Stimulated activated CD4-positive, alpha-beta T cell treated with anti-CD3 and anti-CD28 coated beads, Interleukin-15, amount 100 ng/mL, for 1 hour (primary cell): ENCODE measurements at regions not wholly inside any gene's neighbourhood (a gene's known extent, or its start where the extent isn't known, plus 50 kb on each side); places are given as distances from the start of the nearest gene placed in this dataset.

ENCODE experiments used
- DNase-seq, 2 donors: peaks; one replicate each; pipeline ENCODE4 v3.0.0-alpha.2; 2020; ENCODE audit warnings: low read depth in 1 of 2, low spot score in 1 of 2

DNA sequence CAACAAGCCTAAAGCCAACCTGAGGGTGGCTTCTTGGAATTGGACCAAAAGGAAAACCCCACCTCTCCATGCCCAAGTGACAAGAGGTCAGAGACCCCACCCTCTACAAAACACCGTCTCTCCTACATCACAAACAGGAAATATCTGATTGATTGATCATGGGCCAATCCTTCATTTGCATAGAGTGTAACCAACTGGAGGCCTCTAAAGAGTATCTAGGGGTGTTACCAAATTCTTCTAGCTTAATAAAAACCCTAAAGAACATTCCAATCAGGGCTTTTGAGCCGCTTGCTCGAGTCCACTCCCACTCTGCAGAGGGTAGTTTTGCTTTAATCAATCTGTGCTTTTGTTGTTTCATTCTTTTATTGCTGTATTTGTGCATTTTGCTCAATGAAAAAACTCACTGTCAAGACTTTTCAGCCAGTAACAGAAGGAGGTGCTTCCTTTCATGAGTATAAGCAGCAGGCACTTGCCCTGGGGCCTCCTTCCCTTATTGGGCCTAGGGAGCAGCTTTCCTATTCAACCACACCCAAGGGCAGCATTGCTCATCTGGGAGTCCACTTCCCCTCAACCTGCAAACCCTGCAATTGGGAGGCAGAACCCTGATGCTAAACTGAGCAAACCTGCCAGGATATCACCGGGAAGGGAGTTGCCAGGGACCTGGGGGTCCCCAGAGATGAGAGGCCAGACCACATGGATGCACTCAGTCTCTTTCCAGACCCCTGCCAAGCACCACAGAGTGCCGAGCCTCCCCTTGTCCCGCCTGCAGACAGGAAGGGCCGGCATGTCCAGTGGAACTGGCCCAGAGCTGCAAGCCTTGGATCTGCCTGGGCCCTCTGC lies 154.3 kb upstream of the VSTM2B start:
- no peak for DNase-seq

DNA sequence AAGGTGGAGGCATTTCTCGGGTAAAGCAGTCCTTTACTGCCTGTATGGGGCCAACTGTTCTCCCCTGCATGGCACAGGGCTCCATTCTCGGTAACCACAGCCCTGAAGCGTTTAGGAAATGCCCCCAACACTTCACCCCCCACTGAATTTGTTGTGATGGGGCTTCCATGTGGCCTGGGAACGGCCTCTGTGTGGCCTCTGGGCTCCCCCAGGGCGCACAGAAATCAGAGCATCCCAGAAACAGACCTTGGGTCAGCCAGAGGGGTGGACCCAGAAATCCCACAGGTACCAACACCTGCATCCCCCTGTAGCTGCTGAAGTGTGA lies 153.7 kb upstream of the VSTM2B start:
- no peak for DNase-seq

DNA sequence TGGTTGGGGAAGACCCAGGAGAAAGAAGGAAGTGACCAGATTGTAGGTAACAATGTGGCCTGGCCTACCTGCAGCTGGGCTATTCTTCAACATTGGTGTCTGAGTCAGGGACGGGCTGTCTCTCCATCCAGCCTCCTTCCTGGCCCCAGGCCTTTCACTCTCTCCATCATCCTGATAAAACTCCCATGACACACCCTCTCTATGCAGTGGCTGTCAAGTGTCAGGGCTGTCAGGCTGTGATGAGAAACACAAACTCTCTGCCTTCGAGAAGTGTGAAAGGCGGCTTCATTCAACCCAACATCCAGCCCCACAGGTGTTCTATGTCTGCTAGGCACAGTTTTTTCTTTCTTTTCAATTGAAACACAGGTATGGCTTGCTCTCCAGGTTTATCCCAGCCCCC lies 153.3 kb upstream of the VSTM2B start:
- DNase-seq: no peak

DNA sequence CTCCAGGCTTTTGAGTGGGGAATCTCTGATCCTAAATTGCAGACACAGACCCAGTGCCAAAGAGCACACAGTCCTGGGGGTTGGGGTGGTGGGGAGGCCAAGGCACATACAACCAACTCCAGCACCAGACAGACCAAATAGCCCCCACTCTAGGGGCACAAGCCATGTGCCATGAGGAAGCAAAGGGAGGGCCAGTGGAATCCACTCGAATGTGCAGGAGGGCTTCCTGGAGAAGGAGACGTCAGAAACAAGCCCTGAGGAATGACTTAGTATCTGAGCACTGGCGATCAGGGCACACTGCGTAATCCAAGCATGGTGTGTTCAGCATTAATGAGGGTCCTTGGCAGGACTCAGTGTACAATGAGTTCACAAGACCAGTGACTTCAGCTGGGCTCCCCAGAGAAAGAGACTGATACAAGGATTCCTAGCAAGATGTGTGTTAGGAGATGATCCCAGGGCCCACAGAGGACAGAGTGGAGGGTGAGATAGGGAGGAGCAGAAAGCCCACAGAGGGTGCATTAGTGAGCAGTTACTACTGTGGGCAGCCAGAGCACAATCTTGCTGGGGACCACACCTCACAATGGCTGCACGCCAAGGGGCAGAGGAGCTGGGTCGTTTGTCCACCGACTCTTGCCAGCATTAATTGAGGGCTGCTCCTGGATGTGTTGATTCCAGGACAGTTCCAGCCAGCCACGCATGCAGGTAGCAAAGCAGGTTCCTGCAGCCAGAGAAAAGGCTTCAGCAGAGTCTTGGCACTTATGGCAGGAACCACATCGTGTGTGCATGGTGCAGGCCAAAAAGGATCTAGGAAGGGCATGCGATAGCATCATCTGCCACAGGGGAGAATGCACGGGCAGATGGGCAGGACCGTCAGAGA lies 152.6 kb upstream of the VSTM2B start:
- DNase-seq: no peak

DNA sequence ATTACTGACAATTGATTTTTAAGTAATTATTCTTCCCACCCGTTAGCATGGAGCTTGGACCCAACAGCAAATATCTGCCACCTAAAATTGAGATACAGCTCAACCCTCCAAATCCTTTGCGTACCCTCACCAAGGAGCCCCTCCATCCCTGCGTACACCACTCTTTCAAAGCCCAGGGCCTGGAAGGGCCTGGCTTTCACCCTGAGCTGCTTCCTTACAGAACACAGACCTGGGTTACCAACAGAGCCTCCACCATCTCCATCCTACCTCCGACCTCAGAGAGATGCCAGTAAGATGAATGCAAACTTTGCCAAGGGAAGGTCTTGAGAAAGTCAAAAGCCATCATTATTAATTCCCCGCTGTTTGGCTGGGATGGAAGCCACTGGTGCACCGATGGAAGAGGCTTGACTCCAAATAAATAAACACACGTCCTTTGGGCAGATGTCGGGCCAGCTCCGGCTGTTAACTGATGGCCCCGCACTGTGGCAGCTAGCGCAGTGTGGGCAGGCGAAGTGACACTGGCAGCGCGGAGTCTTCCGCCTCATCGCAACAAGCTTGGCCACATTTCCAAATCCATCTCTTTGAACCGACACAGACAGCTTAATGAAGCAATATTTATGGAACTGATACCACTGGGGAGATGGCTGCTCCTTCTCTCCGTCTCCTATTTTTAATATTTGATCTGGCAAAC lies 150.2 kb upstream of the VSTM2B start:
- no peak for DNase-seq

DNA sequence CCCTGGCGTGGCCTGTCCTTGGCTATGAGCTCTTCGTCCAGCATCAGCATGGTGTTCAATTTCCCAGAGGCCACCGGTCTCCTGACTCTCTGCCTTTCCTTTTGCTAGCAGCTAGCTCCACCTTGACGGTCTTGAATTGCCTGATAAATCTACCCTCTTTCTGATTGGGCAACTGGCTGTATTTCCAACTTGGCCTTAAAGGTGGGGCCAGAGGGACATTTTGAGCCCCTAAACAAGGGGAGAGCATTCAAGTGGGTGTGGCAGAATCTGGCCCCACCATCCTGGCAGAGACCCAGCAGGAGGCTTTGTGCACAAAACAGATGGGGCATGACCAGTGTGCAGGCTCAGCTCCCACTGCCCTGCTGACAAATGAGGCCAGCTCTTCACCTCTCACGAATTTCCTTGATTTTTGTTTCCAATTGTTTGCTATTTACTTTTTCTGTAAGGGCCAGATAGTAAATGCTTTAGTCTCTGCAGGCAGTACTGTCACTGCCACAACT lies 148.9 kb upstream of the VSTM2B start:
- DNase-seq: no peak

DNA sequence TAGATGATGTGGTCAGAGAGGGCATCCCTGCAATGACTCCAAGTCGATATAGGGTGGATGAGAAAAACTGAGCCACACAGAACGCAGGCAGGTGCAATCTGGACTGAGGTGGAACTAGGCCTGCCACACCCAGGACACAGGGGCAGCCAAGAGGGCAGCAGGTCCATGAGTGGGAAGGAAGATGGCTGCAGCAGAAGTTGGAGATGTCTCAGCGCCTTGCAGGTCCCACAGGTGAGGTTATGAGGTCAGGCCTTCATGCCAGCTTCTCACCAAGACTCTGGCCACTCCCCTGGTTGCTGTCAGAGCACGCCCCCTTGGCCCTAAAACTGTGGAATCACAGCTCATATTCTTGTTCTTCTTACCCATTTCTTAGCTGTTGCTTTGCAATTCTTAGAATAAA lies 147.7 kb upstream of the VSTM2B start:
- no peak for DNase-seq

DNA sequence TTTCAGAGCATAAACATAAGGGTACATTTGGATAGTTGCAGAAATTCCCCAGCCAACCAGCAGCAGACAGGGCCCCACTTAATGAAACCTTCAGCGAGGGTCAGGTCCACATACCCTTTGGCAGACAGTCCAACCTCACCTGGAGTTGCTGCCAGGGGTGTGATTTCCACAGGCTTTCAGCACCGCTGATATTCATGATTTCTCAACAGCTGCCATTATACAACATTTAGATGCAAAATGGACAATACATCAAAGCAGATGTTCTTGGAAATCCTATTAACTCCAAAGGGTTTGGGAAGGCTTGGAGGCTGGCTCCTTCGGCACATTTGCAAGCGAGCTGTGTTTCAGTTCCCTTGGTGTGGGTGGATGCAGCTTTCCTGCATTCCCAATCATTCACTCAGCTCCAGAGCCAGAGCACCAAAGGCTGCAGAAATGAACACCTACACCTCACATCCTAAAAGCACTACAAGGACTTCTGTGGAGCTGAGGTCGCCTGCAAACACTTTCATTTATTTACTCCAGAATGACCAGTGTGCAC lies 147.2 kb upstream of the VSTM2B start:
- no peak for DNase-seq

DNA sequence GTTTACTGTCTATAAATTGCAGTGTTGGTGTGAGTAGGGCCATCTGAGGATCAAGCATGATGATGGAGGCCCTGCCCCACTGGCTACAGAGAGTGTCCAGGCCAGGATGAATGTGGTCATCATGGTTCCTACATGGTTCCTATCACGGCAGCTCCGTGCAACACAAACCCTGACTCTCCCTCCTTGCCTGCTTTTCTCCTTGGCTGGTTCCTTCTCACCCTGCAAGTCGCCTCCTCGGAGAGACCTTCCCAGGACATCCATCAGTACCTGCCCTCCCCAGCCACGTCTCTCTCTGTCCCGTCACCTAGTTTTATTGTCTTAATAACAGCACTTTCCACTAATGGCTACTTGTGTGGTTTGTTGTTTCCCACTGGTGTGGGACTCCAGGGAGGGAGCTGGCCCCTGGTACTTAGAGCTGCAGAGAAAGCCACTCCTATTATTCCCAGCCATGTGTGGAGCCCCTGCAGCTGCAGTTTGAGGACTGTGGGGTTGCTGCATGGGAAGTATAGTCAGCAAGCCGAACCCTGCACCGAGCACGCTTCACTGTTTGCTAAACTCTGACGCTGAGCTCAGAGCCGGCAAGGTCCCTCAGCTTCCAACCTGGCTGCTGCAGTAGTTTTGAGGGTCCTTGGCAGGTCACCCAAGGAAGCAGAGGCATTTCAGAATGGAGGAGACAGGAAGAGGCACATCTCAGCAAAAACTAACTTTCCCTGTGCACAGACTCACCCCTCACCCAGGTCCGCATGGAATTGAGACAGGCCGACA lies 146.4 kb upstream of the VSTM2B start:
- no peak for DNase-seq

DNA sequence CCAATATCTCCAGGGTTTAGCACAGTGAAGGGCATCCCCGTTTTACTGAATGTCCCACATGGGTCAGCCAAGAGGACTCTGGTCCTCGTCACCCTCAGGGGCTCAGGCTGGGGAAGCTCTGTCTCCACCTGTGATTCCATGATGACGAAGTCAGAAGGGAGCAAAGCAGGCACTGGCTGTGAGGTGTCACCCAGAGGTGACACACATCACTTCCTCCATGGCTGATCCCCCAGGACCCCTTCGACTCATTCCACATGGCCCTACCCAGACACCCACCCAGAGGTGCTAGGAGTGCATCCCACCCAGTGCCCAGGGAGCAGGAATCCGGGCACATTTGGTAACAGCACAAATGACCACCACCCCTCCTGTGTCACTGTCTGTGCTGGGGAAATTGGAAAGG lies 145.2 kb upstream of the VSTM2B start:
- no peak for DNase-seq

DNA sequence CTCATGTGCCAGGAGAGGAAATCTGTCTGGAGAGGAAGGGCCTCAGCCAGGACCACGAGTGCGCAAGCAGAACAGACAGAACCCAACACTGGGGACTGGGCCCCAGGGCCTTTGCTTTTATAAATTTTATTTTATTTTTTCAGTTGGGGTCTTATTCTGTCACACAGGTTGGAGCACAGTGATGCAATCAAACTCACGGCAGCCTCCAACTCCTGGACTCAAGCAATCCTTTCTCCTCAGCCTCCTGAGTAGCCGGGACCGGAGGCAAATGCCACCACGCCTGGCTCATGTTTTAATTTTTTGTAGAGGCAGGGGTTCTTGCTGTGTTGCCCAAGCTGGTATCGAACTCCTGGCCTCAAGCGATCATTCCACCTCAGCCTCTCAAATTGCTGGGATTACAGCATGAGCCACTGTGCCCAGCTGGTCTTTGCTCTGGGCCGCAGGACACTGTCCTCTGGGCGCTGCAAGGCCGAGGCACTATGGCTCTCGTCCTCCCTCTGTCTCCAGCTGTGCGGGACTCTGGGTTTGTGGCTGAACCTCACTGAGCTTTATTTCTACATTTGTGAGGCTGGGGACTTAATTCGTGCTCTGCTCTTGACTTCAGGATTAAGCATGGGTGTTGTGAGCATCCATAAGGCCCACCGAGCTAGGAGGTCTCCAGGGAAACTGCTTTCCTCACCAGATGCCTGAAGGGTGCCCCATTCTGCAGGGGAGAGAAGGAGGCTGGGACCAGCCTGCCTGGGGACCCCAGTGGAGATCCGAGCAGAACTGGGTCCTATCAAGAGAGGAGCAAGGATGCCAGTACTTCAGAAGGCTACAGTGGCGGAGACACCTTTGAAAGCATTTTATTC lies 144.2 kb upstream of the VSTM2B start:
- no peak for DNase-seq

DNA sequence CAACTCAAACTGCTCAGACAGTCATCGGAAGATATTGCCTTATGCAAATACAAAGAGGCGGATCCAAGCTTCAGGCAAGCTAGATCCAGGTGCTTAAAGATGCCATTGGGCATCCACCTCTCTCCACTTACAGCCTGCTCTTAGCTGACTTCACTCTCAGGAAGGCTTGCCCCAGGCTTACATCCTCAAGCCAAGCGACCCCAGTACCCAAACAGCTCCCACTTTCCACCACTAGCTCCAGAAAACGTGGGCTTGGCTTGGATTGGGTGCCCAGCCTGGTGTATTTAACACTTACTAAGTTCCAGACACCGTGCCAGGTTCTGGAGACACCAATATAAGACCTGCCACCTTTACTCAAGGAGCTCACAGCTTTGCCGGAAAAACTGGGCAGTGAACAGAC lies 142.1 kb upstream of the VSTM2B start:
- no peak for DNase-seq

DNA sequence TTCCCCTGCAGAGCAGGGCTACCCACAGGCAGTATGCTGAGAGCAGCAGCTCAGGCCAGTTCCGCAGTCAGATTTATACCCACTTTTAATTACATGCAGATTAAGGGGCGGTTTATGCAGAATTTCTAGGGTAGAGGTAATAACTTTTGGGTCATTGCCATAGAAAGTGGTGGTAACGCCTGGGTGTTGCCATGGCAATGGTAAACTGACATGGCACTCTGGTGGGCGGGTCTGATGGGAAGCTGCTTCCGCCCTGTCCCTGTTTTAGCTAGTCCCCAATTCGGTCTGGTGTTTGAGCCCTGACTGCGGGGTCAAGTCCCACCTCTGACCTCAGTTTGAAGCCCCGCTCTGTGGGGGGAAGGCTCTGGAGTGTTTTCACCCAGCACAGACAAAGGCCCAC lies 141.1 kb upstream of the VSTM2B start:
- no peak for DNase-seq

DNA sequence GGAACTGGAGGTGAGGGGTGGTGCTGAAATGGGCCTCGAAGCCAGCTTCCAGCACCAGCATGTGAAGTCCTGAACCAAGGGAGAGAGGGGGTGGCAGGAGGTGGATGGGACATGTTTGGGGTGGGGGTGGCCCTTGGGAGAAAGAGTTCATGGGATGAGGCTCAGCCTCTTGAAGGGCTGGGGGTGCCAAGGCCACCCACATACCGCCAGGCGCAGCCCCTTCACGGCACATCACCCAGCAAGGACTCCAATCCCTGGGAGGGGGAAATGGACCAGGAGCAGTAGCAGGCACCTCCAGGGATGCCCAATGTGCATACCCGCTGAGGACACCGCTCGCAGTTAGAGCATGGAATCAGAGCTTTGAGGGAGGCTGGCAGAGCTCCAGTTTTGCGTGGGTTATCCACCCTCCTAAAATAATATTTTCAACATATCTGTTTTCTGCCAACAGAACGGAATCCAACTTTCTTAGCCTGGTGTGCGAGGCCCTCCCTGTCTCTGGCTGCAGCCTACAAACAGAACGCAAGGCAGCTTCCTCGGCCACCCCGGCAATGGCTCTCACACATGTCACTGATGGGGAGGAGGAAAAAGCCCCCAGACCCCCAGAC lies 140.5 kb upstream of the VSTM2B start:
- no peak for DNase-seq

DNA sequence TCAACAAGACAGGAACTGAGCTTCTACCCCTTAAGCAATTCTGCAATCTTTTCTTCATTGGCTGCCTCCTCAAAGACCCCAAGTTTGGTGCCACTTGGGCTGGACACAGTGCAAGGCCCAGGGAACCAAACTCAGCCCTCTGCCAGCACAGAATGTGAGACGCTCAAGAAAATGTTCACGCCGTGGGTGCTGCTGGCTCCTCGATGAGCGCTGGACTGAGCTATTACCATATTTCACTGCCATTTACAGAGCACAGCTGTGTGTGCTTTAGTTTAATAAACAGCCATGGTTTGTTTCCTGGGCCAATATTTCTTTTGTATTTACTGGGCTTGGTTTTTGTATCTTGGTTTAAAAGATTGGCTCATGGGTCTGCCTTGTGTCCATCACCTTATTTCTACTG lies 138.8 kb upstream of the VSTM2B start:
- DNase-seq: no peak

DNA sequence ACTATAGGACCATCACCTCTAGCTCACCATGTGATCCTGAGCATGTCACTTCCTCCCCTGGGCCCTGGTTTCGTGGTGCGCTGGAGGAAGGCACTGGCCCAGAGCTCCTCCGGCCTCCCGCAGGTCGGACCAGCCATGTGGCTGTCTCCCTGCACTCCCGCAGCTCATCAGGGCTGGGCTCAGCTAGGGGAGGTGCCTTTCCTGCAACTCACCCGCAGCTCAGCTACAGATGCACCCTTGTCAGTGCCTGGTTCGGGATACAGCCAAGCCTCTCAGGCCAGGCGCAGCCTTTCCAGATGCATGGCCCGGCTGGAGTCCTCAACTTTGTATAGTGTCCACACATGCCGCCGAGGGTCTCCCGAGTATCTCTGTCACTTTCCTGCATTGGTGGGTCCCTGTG lies 138.2 kb upstream of the VSTM2B start:
- no peak for DNase-seq

DNA sequence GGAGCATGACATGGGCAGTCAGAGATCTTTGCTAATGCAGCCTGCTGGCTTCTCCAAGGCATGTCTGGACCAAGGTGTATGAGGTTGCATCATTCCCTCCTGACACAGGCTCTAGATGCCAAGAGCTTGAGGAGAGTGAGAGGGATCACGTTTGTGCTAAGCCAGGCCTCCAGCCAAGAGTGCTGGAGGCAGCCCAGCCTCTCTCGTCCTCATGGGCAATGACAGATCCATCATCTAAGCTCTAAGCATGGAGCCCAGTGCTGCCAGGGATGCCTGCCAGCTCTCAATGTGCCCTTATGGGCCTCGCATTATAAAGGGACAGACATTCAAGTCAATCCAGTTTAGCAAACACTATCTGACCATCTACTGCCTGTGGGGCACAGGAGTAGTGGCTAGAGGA lies 136.3 kb upstream of the VSTM2B start:
- no peak for DNase-seq

DNA sequence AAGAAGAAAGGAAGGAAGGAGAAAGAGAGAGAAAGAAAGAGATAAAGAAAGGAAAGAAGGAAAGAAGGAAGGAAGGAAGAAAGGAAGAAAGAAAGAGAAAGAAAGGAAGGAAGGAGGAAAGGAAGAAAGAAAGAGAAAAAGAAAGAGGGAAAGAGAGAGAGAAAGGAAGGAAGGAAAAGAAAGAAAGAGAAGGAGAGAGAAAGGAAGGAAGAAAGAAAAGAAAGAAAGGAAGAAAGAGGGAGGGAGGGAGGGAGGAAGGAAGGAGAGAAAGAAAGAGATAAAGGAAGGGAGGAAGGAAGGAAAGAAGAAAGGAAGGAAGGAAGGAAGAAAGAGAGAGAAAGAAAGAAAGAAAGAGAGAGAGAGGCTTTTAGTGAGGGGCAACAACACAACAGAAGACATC lies 135.1 kb upstream of the VSTM2B start:
- DNase-seq: no peak

DNA sequence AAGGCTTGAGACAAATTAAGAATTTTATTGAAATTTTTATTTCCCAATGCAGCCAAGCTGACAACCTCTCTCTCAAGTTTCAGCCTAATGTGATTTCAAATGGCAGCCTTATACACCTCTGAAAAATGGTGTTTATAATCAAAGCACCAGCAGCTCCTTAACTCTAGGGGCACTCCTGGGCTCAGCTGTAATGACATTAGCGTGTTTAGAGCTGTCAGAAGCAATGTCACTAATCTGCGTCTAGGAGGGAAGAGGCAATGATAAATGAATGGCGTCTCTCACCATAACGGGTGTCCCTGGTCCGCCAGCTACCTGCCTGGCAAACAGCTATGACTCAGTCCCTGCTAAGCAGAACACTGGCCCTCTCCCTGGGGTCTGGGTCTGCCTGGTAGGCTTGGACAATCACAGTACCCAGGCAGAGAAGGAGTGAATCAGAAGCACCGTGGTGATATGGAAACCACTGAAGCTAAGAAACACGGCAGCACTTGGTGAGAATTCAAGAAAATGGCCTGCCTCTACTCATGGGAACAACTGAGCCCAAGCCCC lies 131.8 kb upstream of the VSTM2B start:
- DNase-seq: no peak
